ENCODE measurements at regions not wholly inside any gene's neighbourhood (a gene's known extent, or its start where the extent isn't known, plus 50 kb on each side); places are given as distances from the start of the nearest gene placed in this dataset.
"Not testable (repeated sequence)": the region's sequence is repeated elsewhere in the genome, so short reads cannot be mapped to it uniquely, and the experiment has no call there.

DNA sequence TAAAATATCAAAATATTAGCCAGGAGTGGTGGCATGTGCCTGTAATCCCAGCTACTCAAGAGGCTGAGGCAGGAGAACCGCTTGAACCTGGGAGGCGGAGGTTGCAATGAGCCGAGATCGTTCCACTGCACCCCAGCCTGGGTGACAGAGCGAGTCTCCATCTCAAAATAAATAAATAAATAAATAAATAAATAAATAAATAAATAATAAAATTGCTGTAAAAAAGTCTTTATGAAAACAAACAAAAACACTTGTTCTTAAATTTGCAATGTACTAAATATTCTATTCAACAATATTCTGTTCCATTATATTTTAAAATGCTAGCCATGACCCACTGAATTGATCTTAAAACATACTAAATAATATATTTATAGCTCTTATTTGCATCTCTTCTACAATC lies 632.3 kb upstream of the RGS18 start:
- not testable (repeated sequence) for FAIRE-seq

DNA sequence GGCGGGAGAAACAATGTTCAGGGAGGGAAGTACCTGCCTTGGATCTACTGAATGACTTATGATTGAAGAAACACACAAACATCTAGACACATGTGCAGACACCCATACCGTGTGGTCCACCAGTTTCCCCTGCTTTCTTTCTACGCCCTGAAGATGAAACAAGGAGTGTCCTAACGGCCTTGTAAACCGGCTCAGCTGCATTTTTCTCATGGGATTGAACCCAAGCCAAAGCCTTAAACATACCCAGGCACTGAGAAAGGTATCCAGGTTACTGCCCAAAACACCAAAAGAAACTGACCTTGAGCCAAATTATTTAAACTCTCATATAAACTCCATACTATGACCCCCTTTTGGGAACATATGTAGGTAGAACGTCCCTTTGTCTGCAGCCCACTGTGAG lies 630.0 kb upstream of the RGS18 start:
- no peak for FAIRE-seq

DNA sequence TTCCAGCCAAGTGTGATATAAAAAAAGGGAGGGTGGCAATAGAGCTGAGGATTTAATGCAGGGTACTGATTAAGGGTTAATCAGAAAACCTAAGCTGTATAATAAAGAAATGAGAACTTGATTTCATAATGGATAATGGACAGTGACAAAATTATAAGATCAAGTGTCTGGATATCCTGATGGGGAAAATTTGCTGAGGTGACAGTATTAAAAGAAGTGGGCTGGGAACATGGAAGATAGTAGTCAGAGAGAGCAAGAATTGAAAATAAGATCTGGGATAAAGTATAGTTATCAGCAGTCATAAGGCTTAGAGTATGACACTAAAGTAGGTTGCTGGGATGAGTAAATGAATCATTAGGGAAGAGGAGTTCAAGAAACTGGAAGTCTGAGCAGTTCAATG lies 627.3 kb upstream of the RGS18 start:
- FAIRE-seq, result no peak

GRCh38 chr1:191533254-191533653 lies 625.0 kb upstream of the RGS18 start:
- FAIRE-seq, result no peak

DNA sequence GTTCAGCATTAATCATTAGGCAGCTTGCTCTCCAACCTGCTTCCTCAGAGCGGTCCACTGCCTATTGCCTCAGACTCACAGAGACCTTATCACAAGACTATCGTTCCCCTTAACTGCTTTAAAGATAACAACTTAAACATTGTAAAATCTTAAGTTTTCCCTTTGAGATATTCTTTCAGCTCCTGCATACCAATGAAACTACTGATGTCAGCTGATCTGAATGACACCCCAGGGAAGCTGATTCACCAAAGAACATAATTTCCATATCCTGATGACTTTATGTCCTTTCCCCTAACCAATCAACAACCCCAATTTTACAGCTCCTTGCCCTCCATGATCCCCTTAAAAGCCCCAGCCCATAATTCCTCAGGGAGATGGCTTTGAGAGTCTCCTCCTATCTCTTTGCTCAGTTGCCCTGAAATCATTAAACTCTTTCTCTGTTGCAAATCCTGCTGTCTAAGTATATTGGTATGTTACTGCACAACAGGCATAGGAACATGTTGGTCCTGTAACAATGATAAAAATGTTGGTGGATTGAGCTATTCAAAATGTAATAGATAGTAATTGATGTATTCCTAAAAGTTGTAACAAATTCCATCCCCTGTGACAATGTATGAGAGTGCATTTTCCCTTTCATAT lies 621.4 kb upstream of the RGS18 start:
- no peak for FAIRE-seq

- FAIRE-seq, result no peak
Measured at GRCh38 chr1:191541758-191542157, 616.5 kb upstream of the RGS18 start.

DNA sequence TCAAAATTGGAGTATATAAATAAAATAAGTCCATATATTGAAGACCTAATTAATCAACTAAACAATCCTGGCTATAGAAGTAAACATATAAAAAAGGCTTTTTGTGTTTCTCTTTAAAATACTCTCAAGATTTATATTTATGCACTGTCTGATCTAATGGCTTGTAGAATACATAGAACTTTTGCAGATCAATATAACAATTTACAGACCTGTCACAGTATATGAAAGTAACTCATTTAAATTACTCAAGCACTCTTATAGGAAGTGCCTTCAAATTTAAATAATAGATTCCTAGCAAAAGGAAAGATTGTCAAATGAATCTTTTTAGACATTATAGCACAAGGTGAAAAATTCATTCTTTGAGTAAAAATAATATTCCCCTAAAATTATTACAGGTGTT lies 615.8 kb upstream of the RGS18 start:
- peak; percentile 38 for FAIRE-seq

DNA sequence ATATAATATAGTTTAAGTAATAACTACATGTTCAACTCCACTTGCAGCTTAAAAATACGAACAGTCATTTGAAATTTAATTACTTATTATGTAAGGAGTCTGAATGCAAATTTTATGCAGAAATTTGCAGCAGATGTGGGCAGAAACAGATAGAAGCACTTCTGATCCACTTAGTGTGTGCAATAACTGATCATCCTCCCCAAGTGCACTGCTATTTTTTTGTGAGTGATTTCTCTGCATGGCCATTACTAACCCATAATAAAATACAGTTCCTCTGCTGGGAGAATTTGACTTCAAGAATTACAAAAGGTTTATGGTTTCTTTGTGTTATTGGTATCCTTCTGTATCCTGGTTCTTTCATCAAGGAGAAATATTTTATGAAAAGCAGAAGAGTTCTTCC lies 611.5 kb upstream of the RGS18 start:
- FAIRE-seq, result no peak

DNA sequence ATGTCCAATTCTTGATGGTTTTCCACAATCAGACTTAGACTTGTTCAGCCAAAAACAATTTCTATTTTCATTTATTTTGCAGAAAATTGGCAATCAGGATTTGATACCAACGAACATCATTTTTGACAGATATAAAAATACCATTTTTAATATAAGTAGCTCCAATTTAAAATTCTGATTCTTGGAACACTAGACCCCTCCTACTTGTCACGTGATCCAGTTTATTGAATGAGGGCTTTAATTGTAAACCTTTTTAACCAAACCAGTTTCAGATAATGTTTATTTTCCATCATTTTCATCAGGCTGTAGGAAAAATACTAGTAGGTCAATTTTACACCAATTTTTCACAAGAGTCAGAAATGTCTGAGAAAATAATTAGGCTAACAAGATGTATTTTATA lies 607.2 kb upstream of the RGS18 start:
- no peak for FAIRE-seq

GRCh38 chr1:191558379-191558778 lies 599.9 kb upstream of the RGS18 start:
- FAIRE-seq, result no peak

GRCh38 chr1:191561276-191561675 lies 597.0 kb upstream of the RGS18 start:
- no peak for FAIRE-seq

- no peak for FAIRE-seq
Measured at GRCh38 chr1:191564275-191564674, 594.0 kb upstream of the RGS18 start.

DNA sequence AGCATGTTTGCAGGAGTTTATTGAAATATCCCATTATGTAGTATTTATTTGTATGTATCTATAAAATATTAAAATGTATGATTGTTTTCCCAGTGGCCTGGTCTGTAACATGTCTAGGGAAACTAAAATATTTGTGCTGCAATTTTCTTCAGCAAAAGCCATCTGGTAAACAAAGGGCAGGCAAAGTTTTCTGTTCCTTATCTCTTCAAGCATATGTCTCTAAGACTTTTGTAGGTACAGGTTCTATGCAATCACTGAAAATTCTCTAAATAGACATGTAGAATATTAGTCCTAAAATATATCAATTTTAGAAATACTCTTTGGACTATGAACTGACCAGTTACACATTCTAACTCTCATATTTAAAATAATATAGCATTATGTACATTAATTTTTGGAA lies 585.8 kb upstream of the RGS18 start:
- no peak for FAIRE-seq

DNA sequence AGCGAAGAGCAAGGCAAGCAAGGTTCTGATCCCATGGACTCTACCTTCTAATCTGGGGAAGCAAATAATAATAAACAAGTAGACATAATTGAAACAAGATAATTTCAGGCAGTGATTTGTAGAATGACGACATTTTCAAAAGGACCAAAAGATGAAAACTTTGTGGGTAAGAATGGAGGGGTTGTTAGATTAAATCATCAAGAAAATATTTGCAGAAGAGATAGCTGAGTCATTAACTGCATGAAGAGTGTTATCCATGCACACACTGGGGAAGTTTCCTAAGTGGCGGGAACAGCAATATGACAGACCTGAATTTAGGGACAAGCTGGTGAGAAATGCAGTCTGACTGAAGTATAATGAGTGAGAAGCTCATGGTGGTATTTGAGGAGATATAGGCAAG lies 583.1 kb upstream of the RGS18 start:
- FAIRE-seq, result no peak

GRCh38 chr1:191575746-191576145 lies 582.5 kb upstream of the RGS18 start:
- FAIRE-seq, result no peak

DNA sequence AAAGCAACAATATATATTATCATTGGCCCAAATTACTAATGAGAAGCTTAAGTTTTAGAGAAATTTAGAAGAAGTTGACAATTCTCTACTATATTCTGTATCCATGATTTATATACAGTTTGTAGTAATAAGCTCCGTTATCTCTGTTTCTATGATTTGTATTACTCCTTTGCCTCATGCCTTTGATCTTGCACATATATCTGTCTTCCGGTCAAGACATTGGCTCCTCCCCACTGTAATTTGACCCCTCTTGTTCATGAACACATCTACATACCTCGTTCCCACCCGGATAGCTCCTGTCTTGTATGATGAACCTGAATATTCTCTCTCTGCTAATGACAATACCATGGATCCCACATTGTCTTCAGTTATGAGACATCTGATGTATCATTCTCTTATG lies 581.0 kb upstream of the RGS18 start:
- no peak for FAIRE-seq

- FAIRE-seq, result no peak
Measured at GRCh38 chr1:191578281-191578680, 580.0 kb upstream of the RGS18 start.

DNA sequence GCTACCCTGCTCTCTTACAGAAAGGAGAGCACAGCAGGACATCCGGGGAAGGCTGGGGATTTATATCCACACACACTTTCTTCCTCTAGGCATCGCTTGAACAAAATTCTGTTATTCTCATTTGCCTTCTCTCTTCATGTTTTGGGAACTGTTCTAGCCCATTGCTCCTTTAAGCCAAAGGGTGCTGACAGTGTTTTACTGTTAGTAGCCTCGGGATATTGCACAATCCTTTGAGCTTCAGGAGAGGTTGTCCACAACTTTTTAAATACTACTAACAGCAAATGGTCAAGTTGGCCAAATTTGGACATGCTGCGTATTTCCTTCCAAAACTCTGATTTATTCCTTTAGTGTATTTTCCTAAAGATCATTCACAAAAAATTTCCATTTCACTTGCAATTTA lies 579.2 kb upstream of the RGS18 start:
- no peak for FAIRE-seq

DNA sequence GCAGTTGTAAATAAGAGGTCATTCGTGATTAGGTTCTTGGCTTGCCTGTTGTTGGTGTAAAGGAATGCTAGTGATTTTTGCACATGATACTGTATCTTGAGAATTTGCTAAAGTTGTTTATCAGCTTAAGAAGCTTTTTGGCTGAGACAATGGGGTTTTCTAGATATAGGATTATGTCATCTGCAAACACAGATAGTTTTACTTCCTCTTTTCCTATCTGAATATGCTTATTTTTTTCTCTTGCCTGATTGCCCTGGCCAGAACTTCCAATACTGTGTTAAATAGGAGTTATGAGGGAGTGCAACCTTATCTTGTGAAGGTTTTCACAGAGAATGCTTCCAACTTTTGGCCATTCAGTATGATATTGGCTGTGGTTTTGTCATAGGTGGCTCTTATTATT lies 576.1 kb upstream of the RGS18 start:
- FAIRE-seq, result no peak

DNA sequence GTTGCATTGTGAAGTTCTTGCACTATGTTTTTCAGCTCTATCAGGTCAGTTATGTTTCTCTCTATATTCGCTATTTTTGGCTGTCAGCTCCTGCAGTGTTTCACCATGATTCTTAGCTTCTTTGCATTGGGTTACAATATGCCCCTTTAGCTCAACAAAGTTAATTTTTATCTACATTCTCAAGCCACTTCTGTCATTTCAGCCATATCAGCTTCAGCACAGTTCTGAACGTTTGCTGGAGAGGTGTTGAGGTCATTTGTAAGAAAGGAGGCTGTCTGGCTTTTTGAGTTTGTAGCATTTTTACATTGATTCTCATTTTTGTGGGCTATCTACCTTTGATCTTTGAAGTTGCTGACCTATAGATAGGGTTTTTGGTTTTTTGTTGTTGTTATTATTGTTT lies 573.2 kb upstream of the RGS18 start:
- no peak for FAIRE-seq

DNA sequence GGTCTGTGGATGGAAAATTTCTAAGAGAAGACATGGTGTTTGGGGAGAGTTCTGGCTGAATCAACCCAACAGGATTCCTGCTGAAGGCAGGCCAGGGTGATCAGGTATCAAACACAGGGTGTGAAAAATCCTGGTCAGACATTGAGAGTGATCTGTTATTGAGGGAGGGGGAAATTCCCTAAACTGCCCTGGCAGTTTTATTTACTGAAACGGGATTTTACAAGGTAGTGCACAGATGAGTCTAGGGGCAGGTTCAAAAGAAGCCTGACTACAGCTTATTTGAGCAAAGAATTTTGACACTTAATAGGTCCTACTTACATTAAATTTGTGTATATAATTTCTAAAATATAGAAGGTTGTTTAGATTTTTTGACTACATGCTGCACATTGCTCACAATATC lies 569.4 kb upstream of the RGS18 start:
- no peak for FAIRE-seq

- FAIRE-seq, result no peak
Measured at GRCh38 chr1:191589536-191589935, 568.7 kb upstream of the RGS18 start.

DNA sequence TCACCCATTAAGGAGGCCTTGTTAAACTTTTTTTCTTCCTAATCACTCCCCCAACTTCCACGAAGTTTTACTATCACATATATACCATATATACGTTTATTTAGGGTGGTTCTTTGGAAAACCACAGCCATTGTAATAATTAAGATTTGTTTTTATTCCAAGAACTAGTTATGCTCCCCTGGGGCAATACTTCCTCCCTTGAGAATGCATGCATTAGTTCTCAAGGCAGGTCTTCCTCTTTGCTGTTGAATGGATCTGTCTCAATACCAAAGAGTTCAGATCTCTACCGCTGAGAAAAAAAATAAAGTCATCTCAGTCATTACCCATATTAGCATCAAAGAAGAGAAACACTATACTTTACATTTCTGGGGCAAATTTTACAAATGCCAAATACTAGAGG lies 567.7 kb upstream of the RGS18 start:
- no peak for FAIRE-seq

DNA sequence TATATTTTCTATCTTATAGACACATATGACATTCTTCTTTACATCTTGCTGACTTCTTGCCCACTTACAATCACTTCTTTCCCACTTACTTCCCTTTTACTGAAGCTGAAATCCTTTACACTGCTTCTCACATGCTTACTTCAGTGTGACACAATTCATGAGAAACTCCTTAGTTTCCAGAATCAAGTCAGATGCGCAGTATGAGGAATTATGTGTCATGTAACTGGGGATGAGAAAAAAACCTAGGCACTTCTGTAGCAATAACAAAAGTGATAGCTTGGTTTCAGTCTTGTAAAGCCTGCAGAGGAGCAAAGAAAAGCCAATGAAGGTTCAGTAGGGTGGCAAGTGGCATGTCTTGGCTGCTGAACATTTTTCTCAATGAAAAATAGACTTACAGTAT lies 566.2 kb upstream of the RGS18 start:
- FAIRE-seq, result no peak

DNA sequence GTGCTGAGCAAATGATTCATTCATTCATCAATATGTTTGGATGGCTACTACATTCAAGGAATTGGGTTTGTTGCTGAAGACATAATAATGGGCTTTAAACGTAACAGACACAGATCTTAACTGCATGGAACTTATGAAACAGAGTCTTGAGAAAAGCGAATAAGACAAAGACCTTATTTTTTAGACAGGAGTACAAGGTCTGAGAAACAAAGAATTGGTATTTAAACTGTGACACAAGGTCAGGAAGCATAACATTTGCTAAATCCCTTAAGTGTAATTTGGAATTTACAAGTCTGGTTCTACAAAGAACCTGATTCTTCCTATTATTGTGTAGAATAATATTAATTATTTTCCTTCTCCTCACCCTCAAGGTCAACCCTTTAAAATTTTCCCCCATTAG lies 565.4 kb upstream of the RGS18 start:
- no peak for FAIRE-seq

DNA sequence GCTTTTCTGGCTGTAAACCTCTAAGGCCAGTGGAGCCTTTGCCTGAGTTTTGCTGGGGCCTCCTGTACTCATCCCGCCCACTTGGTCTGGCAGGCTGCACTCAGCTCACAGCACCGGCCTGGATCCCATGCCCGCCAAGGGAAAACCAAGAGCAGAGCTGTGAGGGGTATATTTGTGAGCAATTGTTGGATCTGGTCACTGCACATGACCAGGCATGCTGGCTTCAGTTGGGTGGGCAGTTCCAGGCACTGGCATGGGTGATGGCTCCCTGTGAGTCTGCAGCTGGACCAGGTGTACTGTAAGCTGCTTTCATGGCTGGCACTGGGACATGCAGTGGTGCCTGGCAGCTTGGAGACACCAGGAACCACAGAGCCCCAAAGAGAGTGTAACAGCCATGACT lies 563.1 kb upstream of the RGS18 start:
- no peak for FAIRE-seq

All from TTC549 (cell line).